HEK293 (cell line): ENCODE measurements at regions not wholly inside any gene's neighbourhood (a gene's known extent, or its start where the extent isn't known, plus 50 kb on each side); places are given as distances from the start of the nearest gene placed in this dataset.
A peak's percentile ranks its signal among the peaks of the same experiment; 100 is the strongest.

ENCODE experiments used
- CTCF ChIA-PET: fragments of 350-600 bp; formaldehyde crosslinking; extraction: SDS; loops from one replicate; lab custom pipeline; 2021; ENCODE audit warnings: antibody characterized with exemption; lab: Yijun Ruan, JAX
- POLR2A ChIA-PET: fragments of 300-600 bp; formaldehyde crosslinking; extraction: SDS; loops from one replicate; lab custom pipeline; 2020; ENCODE audit warnings: antibody characterized with exemption, inconsistent platforms; lab: Yijun Ruan, JAX
- H3K27ac ChIP-seq: fragments of 200-500 bp; sonication (Bioruptor generic); 2 replicates; pipeline ENCODE4 v1.5.1; 2014; ENCODE audit warnings: low read depth, low read length, control low read depth, inconsistent platforms; ENCODE audit errors: extremely low read depth
- H3K36me3 ChIP-seq, 2 experiments: fragments of 200-500 bp in 1 of 2; sonication (Bioruptor generic) in 1 of 2; 1 replicate in 1 of 2; 2 replicates in 1 of 2; pipeline ENCODE4 v1.5.1; 2014 to 2017; ENCODE audit warnings: inconsistent platforms in 2 of 2, low read length in 2 of 2; ENCODE audit not compliant: control insufficient read depth in 2 of 2, insufficient read depth in 1 of 2
- H3K4me1 ChIP-seq: fragments of 200-500 bp; sonication (Bioruptor generic); 2 replicates; pipeline ENCODE4 v1.5.1; 2014; ENCODE audit warnings: mild to moderate bottlenecking, low read length, inconsistent platforms; ENCODE audit not compliant: control insufficient read depth, insufficient read depth
- H3K4me3 ChIP-seq: 2 replicates; pipeline ENCODE4 v1.5.1; 2011; ENCODE audit warnings: low read depth, mild to moderate bottlenecking, control low read depth, low read length, moderate library complexity
- H3K9me3 ChIP-seq: fragments of 200-500 bp; sonication (Bioruptor generic); 2 replicates; pipeline ENCODE4 v1.5.1; 2014; ENCODE audit warnings: low read depth, low read length, inconsistent platforms; ENCODE audit not compliant: control insufficient read depth, insufficient read depth
- ATF2 ChIP-seq: fragments of 450-650 bp; formaldehyde crosslinking; IDR thresholded peaks from 2 replicates; pipeline ENCODE4 v1.5.1; 2016; ENCODE audit warnings: missing biosample characterization, missing genetic modification characterization, low read depth
- EGR2 ChIP-seq: fragments of 450-650 bp; formaldehyde crosslinking; IDR thresholded peaks from 2 replicates; pipeline ENCODE4 v1.5.1; 2016; ENCODE audit warnings: low read depth, missing biosample characterization, missing genetic modification characterization
- IKZF3 ChIP-seq: fragments of 450-650 bp; IDR thresholded peaks from 2 replicates; pipeline ENCODE4 v1.5.0; 2018; ENCODE audit warnings: missing biosample characterization, mild to moderate bottlenecking, missing genetic modification characterization, moderate library complexity
- KLF7 ChIP-seq: fragments of 450-650 bp; formaldehyde crosslinking; IDR thresholded peaks from 2 replicates; pipeline ENCODE4 v1.5.1; 2016; ENCODE audit warnings: missing biosample characterization, missing genetic modification characterization, borderline replicate concordance
- PRDM10 ChIP-seq: fragments of 450-650 bp; formaldehyde crosslinking; IDR thresholded peaks from 2 replicates; pipeline ENCODE4 v1.5.1; 2016; ENCODE audit warnings: missing biosample characterization, missing genetic modification characterization
- ZBTB1 ChIP-seq: fragments of 450-650 bp; formaldehyde crosslinking; IDR thresholded peaks from 2 replicates; pipeline ENCODE4 v1.5.1; 2016; ENCODE audit warnings: missing biosample characterization, missing genetic modification characterization
- ZBTB21 ChIP-seq: fragments of 450-650 bp; formaldehyde crosslinking; IDR thresholded peaks from 2 replicates; pipeline ENCODE4 v1.5.1; 2017; ENCODE audit warnings: missing biosample characterization, missing genetic modification characterization
- ZIC2 ChIP-seq: fragments of 450-650 bp; formaldehyde crosslinking; IDR thresholded peaks from 2 replicates; pipeline ENCODE4 v1.5.1; 2016; ENCODE audit warnings: missing biosample characterization, missing genetic modification characterization
- ZNF146 ChIP-seq: fragments of 450-650 bp; formaldehyde crosslinking; IDR thresholded peaks from 2 replicates; pipeline ENCODE4 v1.5.1; 2016; ENCODE audit warnings: missing biosample characterization, missing genetic modification characterization
- ZNF16 ChIP-seq: fragments of 450-650 bp; formaldehyde crosslinking; IDR thresholded peaks from 2 replicates; pipeline ENCODE4 v1.5.1; 2016; ENCODE audit warnings: low read depth, missing biosample characterization, missing genetic modification characterization
- ZNF23 ChIP-seq: fragments of 450-650 bp; formaldehyde crosslinking; IDR thresholded peaks from 2 replicates; pipeline ENCODE4 v1.5.1; 2016; ENCODE audit warnings: missing biosample characterization, missing genetic modification characterization, borderline replicate concordance
- ZNF26 ChIP-seq: fragments of 450-650 bp; formaldehyde crosslinking; IDR thresholded peaks from 2 replicates; pipeline ENCODE4 v1.5.1; 2016; ENCODE audit warnings: missing biosample characterization, missing genetic modification characterization
- ZNF280D ChIP-seq: fragments of 450-650 bp; formaldehyde crosslinking; IDR thresholded peaks from 2 replicates; pipeline ENCODE4 v1.5.1; 2016; ENCODE audit warnings: missing biosample characterization, missing genetic modification characterization
- ZNF324 ChIP-seq: fragments of 450-650 bp; formaldehyde crosslinking; IDR thresholded peaks from 2 replicates; pipeline ENCODE4 v1.5.1; 2016; ENCODE audit warnings: missing biosample characterization, missing genetic modification characterization
- ZNF433 ChIP-seq: fragments of 450-650 bp; formaldehyde crosslinking; IDR thresholded peaks from 2 replicates; pipeline ENCODE4 v1.5.1; 2016; ENCODE audit warnings: missing biosample characterization, missing genetic modification characterization, low read depth
- ZNF596 ChIP-seq: fragments of 450-650 bp; IDR thresholded peaks from 2 replicates; pipeline ENCODE4 v1.5.0; 2018; ENCODE audit warnings: missing biosample characterization, mild to moderate bottlenecking, missing genetic modification characterization, moderate library complexity
- ZNF623 ChIP-seq: fragments of 450-650 bp; formaldehyde crosslinking; IDR thresholded peaks from 2 replicates; pipeline ENCODE4 v1.5.1; 2016; ENCODE audit warnings: missing biosample characterization, missing genetic modification characterization
- ZNF629 ChIP-seq: fragments of 450-650 bp; formaldehyde crosslinking; IDR thresholded peaks from 2 replicates; pipeline ENCODE4 v1.5.1; 2017; ENCODE audit warnings: missing biosample characterization, missing genetic modification characterization
- ZNF645 ChIP-seq: fragments of 450-650 bp; formaldehyde crosslinking; IDR thresholded peaks from 2 replicates; pipeline ENCODE4; 2016; ENCODE audit warnings: missing biosample characterization, missing genetic modification characterization
- ZNF692 ChIP-seq: fragments of 450-650 bp; formaldehyde crosslinking; IDR thresholded peaks from 2 replicates; pipeline ENCODE4 v1.5.1; 2016; ENCODE audit warnings: missing biosample characterization, missing genetic modification characterization
- ZNF776 ChIP-seq: fragments of 450-650 bp; formaldehyde crosslinking; IDR thresholded peaks from 2 replicates; pipeline ENCODE4 v1.5.0; 2017; ENCODE audit warnings: missing biosample characterization, missing genetic modification characterization, borderline replicate concordance

GRCh38 chr12:125220404-125221273 is 155.4 kb downstream of the AACS start (continued):
- TF ChIP-seq ZNF26 (tag by site-specific recombination) (0 out of 2 replicates have a peak, but pooled peaks have one; percentile 14), ZNF629 (tag by site-specific recombination) (peak; percentile 52), ZNF16 (tag by site-specific recombination) (no peak), ZIC2 (tag by site-specific recombination) (peak; percentile 97), ATF2 (tag by site-specific recombination) (peak; percentile 57; the same call in 1 of the 2 replicates), ZNF692 (tag by site-specific recombination) (0 out of 2 replicates have a peak, but pooled peaks have one; percentile 33), IKZF3 (0 out of 2 replicates have a peak, but pooled peaks have one; percentile 9), KLF7 (tag by site-specific recombination) (no peak), EGR2 (no peak), ZNF623 (tag by site-specific recombination) (peak; percentile 99), ZNF324 (peak; percentile 41; the same call in 1 of the 2 replicates), ZNF146 (tag by site-specific recombination) (no peak)

GRCh38 chr12:125221602-125222001 is 156.4 kb downstream of the AACS start:
- no peaks in the 10 kb centered on the region for H3K36me3 ChIP-seq
- POLR2A ChIA-PET, result no interaction called here
- TF ChIP-seq ATF2 (tag by site-specific recombination) (no peak), ZBTB1 (no peak), ZNF645 (no peak), ZNF280D (tag by site-specific recombination) (no peak), ZNF776 (tag by site-specific recombination) (no peak), ZNF433 (tag by site-specific recombination) (no peak), ZNF23 (tag by site-specific recombination) (no peak), ZBTB21 (tag by site-specific recombination) (no peak), ZNF596 (no peak), PRDM10 (tag by site-specific recombination) (no peak)

More at GRCh38 chr12:125221602-125222001, 156.4 kb downstream of the AACS start:
- Histone ChIP-seq H3K27ac (no peak overlapping the region), H3K4me1 (0 out of 2 replicates have a peak, but pooled peaks cover 7% of the 10 kb centered on the region), H3K4me3 (no peak overlapping the region), H3K9me3 (no peaks in the 10 kb centered on the region)
- CTCF ChIA-PET, result interaction anchor here (0.6 to 1.6 kb wide), 2 partner anchors 16 to 150 kb away, joined by 3 to 4 read pairs; no protein-coding TSS in a partner anchor
